Mucosa of descending colon (tissue), 3 donors: ENCODE measurements at regions not wholly inside any gene's neighbourhood (a gene's known extent, or its start where the extent isn't known, plus 50 kb on each side); places are given as distances from the start of the nearest gene placed in this dataset.
"Not testable (repeated sequence)": the region's sequence is repeated elsewhere in the genome, so short reads cannot be mapped to it uniquely, and the experiment has no call there.

Source experiments
- ATAC-seq: fragments of 200-7000 bp; cut with Tn5 transposase; one replicate; pipeline ENCODE4 v1.9.1; 2020; ENCODE audit warnings: mild to moderate bottlenecking, moderate library complexity
- DNase-seq, 3 donors: peaks; one replicate each; pipeline ENCODE4 v3.0.0-alpha.2; 2020
- H3K36me3 ChIP-seq: fragments of 200-600 bp; one replicate; pipeline ENCODE4 v1.8.0; 2021; ENCODE audit warnings: low read depth, mild to moderate bottlenecking
- H3K4me1 ChIP-seq: fragments of 200-600 bp; one replicate; pipeline ENCODE4 v1.8.0; 2021; ENCODE audit warnings: low read depth, mild to moderate bottlenecking
- H3K4me3 ChIP-seq: fragments of 200-600 bp; one replicate; pipeline ENCODE4 v1.8.0; 2021; ENCODE audit warnings: mild to moderate bottlenecking
- H3K9me3 ChIP-seq: fragments of 200-600 bp; one replicate; pipeline ENCODE4 v1.8.0; 2021; ENCODE audit warnings: mild to moderate bottlenecking
- CTCF ChIP-seq: fragments of 200-600 bp; IDR thresholded peaks from one replicate; pipeline ENCODE4 v1.8.0; 2022; ENCODE audit warnings: antibody characterized with exemption, mild to moderate bottlenecking
- intact Hi-C, 2 donors: fragments of 100-400 bp; cut with DNase I in 1 of 2; cut with micrococcal nuclease in 1 of 2; formaldehyde crosslinking; loops; one replicate each; pipeline versions ENCODE4 v1.11.0 to v1.11.1; 2022; cut with DNase I, micrococcal nuclease
- donor health status: DM: no; HTN: no; CAD: no; lungs with moderate emphysema.
- donor health status: DM: no; HTN: no; CAD: no.
- donor health status: DM: no; HTN: yes; CAD: no.

- intact Hi-C loops, result no loop called here
- no peak overlapping the region for H3K4me3 ChIP-seq
- ATAC-seq (no peak), DNase-seq (no peak)
- H3K36me3 ChIP-seq, result no peaks in the 10 kb centered on the region
- H3K4me1 ChIP-seq, result no peaks in the 10 kb centered on the region
- peaks cover 8% of the 10 kb centered on the region for H3K9me3 ChIP-seq
- no peak for TF ChIP-seq CTCF
These were observed 435.3 kb upstream of the TNC start for GRCh38 chr9:115553060-115553773.

- H3K36me3 ChIP-seq, result no peaks in the 10 kb centered on the region
- intact Hi-C loops, result no loop called here
- DNase-seq (no peak), ATAC-seq (no peak)
- no peak for TF ChIP-seq CTCF
- H3K4me1 ChIP-seq, result no peaks in the 10 kb centered on the region
- H3K4me3 ChIP-seq, result no peak overlapping the region
- peaks cover 8% of the 10 kb centered on the region for H3K9me3 ChIP-seq
These were observed 438.5 kb upstream of the TNC start for GRCh38 chr9:115556432-115556831.

- Histone ChIP-seq H3K4me1 (no peaks in the 10 kb centered on the region), H3K9me3 (no peaks in the 10 kb centered on the region), H3K36me3 (no peaks in the 10 kb centered on the region), H3K4me3 (no peak overlapping the region)
- no peak for DNase-seq
- no peak for TF ChIP-seq CTCF
- ATAC-seq, result no peak
- intact Hi-C loops, result no loop called here
These were observed 457.2 kb upstream of the TNC start for GRCh38 chr9:115575147-115575546.

GRCh38 chr9:115585458-115585857 is 467.5 kb upstream of the TNC start:
- not testable (repeated sequence) for H3K9me3 ChIP-seq, DNase-seq, H3K4me1 ChIP-seq, H3K4me3 ChIP-seq, H3K36me3 ChIP-seq, ATAC-seq
- intact Hi-C loops, result loop anchor here in 1 of 2 donors (10.0 kb wide), 1 partner anchor 989 kb away; no protein-coding TSS in a partner anchor

- TF ChIP-seq CTCF, result no peak
- Histone ChIP-seq H3K9me3 (no peaks in the 10 kb centered on the region), H3K4me3 (no peak overlapping the region), H3K4me1 (no peaks in the 10 kb centered on the region), H3K36me3 (no peaks in the 10 kb centered on the region)
- ATAC-seq, result no peak
- intact Hi-C loops, result loop anchor here in 1 of 2 donors (10.0 kb wide), 1 partner anchor 987 kb away; no protein-coding TSS in a partner anchor
- DNase-seq, result no peak
These were observed 469.4 kb upstream of the TNC start for GRCh38 chr9:115587310-115587709.

- no peak for ATAC-seq
- no peak for TF ChIP-seq CTCF
- Histone ChIP-seq H3K4me3 (no peak overlapping the region), H3K9me3 (no peaks in the 10 kb centered on the region), H3K36me3 (no peaks in the 10 kb centered on the region), H3K4me1 (no peaks in the 10 kb centered on the region)
- intact Hi-C loops, result loop anchor here (5.0 to 10.0 kb wide), 3 partner anchors 982 to 1075 kb away; no protein-coding TSS in a partner anchor
- DNase-seq, result no peak
These were observed 472.1 kb upstream of the TNC start for GRCh38 chr9:115590011-115590410.
